RPMI8226 (cell line): ENCODE measurements at regions not wholly inside any gene's neighbourhood (a gene's known extent, or its start where the extent isn't known, plus 50 kb on each side); places are given as distances from the start of the nearest gene placed in this dataset.
"Not testable (repeated sequence)": the region's sequence is repeated elsewhere in the genome, so short reads cannot be mapped to it uniquely, and the experiment has no call there.

Experiments used
- DNase-seq: peaks from one replicate; pipeline ENCODE4 v3.0.0-alpha.2; 2015

- DNase-seq: no peak
Observed at GRCh38 chr6:74946961-74947360, 258.9 kb downstream of the COL12A1 start.

- DNase-seq: no peak
Observed at GRCh38 chr6:74942130-74942529, 263.7 kb downstream of the COL12A1 start.

- no peak for DNase-seq
Observed at GRCh38 chr6:74941424-74941823, 264.4 kb downstream of the COL12A1 start.

- no peak for DNase-seq
Observed at GRCh38 chr6:74939721-74940620, 265.9 kb downstream of the COL12A1 start.

GRCh38 chr6:74939151-74939708 is 266.6 kb downstream of the COL12A1 start:
- no peak for DNase-seq

GRCh38 chr6:74937936-74938335 is 267.9 kb downstream of the COL12A1 start:
- no peak for DNase-seq

GRCh38 chr6:74936886-74937285 is 269.0 kb downstream of the COL12A1 start:
- DNase-seq: no peak

- DNase-seq: no peak
Observed at GRCh38 chr6:74932232-74932888, 273.5 kb downstream of the COL12A1 start.

- no peak for DNase-seq
Observed at GRCh38 chr6:74931558-74931957, 274.3 kb downstream of the COL12A1 start.

- DNase-seq: no peak
Observed at GRCh38 chr6:74928203-74928602, 277.6 kb downstream of the COL12A1 start.

- no peak for DNase-seq
Observed at GRCh38 chr6:74927299-74927698, 278.6 kb downstream of the COL12A1 start.

- DNase-seq: peak; percentile 9
Observed at GRCh38 chr6:74925683-74926082, 280.2 kb downstream of the COL12A1 start.

GRCh38 chr6:74914888-74915287 is 291.0 kb downstream of the COL12A1 start:
- DNase-seq: no peak

GRCh38 chr6:74912234-74912633 is 293.6 kb downstream of the COL12A1 start:
- DNase-seq: no peak

GRCh38 chr6:74902846-74903245 is 303.0 kb downstream of the COL12A1 start:
- no peak for DNase-seq

GRCh38 chr6:74902089-74902488 is 303.8 kb downstream of the COL12A1 start:
- DNase-seq: no peak

GRCh38 chr6:74901576-74901975 is 304.3 kb downstream of the COL12A1 start:
- DNase-seq: no peak

- no peak for DNase-seq
Observed at GRCh38 chr6:74899416-74899815, 306.4 kb downstream of the COL12A1 start.

- no peak for DNase-seq
Observed at GRCh38 chr6:74892091-74892490, 313.8 kb downstream of the COL12A1 start.

GRCh38 chr6:74891349-74891831 is 314.5 kb downstream of the COL12A1 start:
- no peak for DNase-seq

- DNase-seq: no peak
Observed at GRCh38 chr6:74889635-74890034, 316.2 kb downstream of the COL12A1 start.

- not testable (repeated sequence) for DNase-seq
Observed at GRCh38 chr6:74888741-74889140, 317.1 kb downstream of the COL12A1 start.

- no peak for DNase-seq
Observed at GRCh38 chr6:74879976-74880375, 325.9 kb downstream of the COL12A1 start.

GRCh38 chr6:74879234-74879633 is 326.6 kb downstream of the COL12A1 start:
- no peak for DNase-seq
